GM19324 (cell line): ENCODE measurements at regions not wholly inside any gene's neighbourhood (a gene's known extent, or its start where the extent isn't known, plus 50 kb on each side); places are given as distances from the start of the nearest gene placed in this dataset.
"Not testable (repeated sequence)": the region's sequence is repeated elsewhere in the genome, so short reads cannot be mapped to it uniquely, and the experiment has no call there.

Source experiments
- ATAC-seq: cut with Tn5 transposase; IDR thresholded peaks from one replicate; pipeline ENCODE4 v1.9.1; 2021; ENCODE audit warnings: mild to moderate bottlenecking, moderate library complexity; ENCODE audit not compliant: unreplicated experiment, low FRiP score

- peak; percentile 53 for ATAC-seq
Observed at GRCh38 chr3:145900056-145900829, 260.7 kb downstream of the PLOD2 start.

- no peak for ATAC-seq
Observed at GRCh38 chr3:145902166-145902565, 258.8 kb downstream of the PLOD2 start.

GRCh38 chr3:145903472-145904013 is 257.4 kb downstream of the PLOD2 start:
- no peak for ATAC-seq

- ATAC-seq = no peak
Observed at GRCh38 chr3:145904138-145904537, 256.8 kb downstream of the PLOD2 start.

GRCh38 chr3:145906301-145906700 is 254.7 kb downstream of the PLOD2 start:
- no peak for ATAC-seq

- ATAC-seq = no peak
Observed at GRCh38 chr3:145906755-145907154, 254.2 kb downstream of the PLOD2 start.

- ATAC-seq = no peak
Observed at GRCh38 chr3:145911016-145911415, 250.0 kb downstream of the PLOD2 start.

- no peak for ATAC-seq
Observed at GRCh38 chr3:145915787-145916186, 245.2 kb downstream of the PLOD2 start.

- not testable (repeated sequence) for ATAC-seq
Observed at GRCh38 chr3:145927736-145928135, 233.2 kb downstream of the PLOD2 start.

- no peak for ATAC-seq
Observed at GRCh38 chr3:145936971-145937370, 224.0 kb downstream of the PLOD2 start.

GRCh38 chr3:145939431-145939830 is 221.6 kb downstream of the PLOD2 start:
- ATAC-seq = no peak

- no peak for ATAC-seq
Observed at GRCh38 chr3:145942052-145942451, 218.9 kb downstream of the PLOD2 start.

- ATAC-seq = no peak
Observed at GRCh38 chr3:145943952-145944351, 217.0 kb downstream of the PLOD2 start.

- no peak for ATAC-seq
Observed at GRCh38 chr3:145951441-145951840, 209.5 kb downstream of the PLOD2 start.

- no peak for ATAC-seq
Observed at GRCh38 chr3:145952536-145952935, 208.4 kb downstream of the PLOD2 start.

GRCh38 chr3:145953316-145953715 is 207.7 kb downstream of the PLOD2 start:
- ATAC-seq = no peak

GRCh38 chr3:145959457-145960088 is 201.4 kb downstream of the PLOD2 start:
- ATAC-seq = peak; percentile 54

- ATAC-seq = no peak
Observed at GRCh38 chr3:145963111-145963510, 197.9 kb downstream of the PLOD2 start.

- ATAC-seq = no peak
Observed at GRCh38 chr3:145967043-145967442, 193.9 kb downstream of the PLOD2 start.

GRCh38 chr3:145971186-145971585 is 189.8 kb downstream of the PLOD2 start:
- ATAC-seq = no peak

GRCh38 chr3:145972851-145973250 is 188.1 kb downstream of the PLOD2 start:
- no peak for ATAC-seq

GRCh38 chr3:145981056-145981455 is 179.9 kb downstream of the PLOD2 start:
- ATAC-seq = no peak
